Activated effector memory CD4-positive, alpha-beta T cell treated with anti-CD3 and anti-CD28 coated beads, Interleukin-2, amount 50 U/mL, for 16 hours (primary cell): ENCODE measurements at regions not wholly inside any gene's neighbourhood (a gene's known extent, or its start where the extent isn't known, plus 50 kb on each side); places are given as distances from the start of the nearest gene placed in this dataset.
"Not testable (repeated sequence)": the region's sequence is repeated elsewhere in the genome, so short reads cannot be mapped to it uniquely, and the experiment has no call there.

Experiments used
- DNase-seq: peaks from one replicate; pipeline ENCODE4 v3.0.0-alpha.2; 2020

DNA sequence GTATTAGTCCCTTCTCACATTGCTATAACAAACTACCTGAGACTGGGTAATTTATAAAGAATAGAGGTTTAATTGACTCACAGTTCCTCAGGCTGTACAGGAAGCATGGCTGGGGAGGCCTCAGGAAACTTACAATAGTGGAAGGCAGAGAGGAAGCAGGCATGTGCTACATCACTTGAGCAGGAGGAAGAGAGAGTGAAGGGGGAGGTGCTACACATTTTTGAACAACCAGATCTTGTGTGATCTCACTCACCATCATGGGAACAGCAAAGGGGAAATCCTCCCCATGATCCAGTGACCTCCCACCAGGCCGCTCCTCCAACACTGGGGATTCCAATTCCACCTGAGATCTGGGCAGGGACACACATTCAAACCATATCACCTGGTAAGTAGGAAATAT lies 630.6 kb downstream of the QKI start:
- no peak for DNase-seq

DNA sequence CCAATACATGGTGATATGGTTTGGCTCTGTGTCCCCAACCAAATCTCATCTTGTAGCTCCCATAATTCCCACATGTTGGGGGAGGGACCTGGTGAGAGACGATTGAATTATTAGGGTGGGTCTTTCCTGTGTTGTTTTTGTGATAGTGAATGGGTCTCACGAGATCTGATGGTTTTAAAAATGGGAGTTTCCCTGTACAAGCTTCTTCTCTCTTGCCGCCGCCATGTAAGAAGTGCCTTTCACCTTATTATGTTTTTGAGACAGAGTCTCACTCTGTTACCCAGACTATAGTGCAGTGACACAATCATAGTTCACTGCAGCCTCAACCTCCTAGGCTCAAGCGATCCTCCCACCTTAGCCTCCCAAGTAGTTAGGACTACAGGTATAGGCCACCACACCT lies 629.1 kb downstream of the QKI start:
- not testable (repeated sequence) for DNase-seq

GRCh38 chr6:164042212-164042611 lies 627.7 kb downstream of the QKI start:
- no peak for DNase-seq

- no peak for DNase-seq
These were observed 626.5 kb downstream of the QKI start for GRCh38 chr6:164040994-164041393.

- DNase-seq: peak; percentile 64
These were observed 625.4 kb downstream of the QKI start for GRCh38 chr6:164039954-164040375.

DNA sequence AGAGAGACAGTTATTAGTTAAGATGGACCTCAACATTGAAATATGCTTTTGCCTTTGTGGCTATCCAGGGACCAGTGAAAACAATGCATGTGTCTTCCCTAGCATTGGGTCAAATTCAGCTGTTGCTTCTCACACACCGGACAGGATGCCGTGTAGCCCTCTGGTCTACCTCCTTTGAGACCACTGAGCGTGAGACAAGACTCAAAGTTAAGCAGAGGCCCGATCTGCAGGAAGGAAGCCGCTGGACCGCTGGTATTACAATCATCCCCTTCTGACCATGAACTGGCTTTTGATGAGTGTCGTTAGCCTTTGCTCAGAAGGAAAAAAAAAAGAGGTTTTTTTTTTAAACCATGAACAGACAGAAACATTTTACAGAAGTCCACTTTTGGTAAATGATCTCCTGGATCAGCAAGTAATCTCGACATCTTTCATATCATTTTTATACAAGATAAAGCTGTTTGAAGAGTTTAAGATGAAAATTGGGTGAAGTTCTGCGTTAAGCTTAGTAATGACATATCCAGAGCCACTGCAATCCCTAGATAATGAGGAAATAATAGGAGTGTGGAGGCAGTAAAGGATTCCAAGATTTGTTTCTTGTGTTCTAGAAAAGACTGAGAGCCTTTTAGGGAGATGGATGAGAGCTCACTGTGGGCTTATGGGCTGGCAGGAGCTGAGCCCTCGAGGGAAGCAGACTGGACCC lies 622.8 kb downstream of the QKI start:
- no peak for DNase-seq

- DNase-seq: no peak
These were observed 621.5 kb downstream of the QKI start for GRCh38 chr6:164035900-164036485.

GRCh38 chr6:164034602-164035140 lies 620.2 kb downstream of the QKI start:
- DNase-seq: no peak

GRCh38 chr6:164025180-164025579 lies 610.7 kb downstream of the QKI start:
- DNase-seq: no peak

DNA sequence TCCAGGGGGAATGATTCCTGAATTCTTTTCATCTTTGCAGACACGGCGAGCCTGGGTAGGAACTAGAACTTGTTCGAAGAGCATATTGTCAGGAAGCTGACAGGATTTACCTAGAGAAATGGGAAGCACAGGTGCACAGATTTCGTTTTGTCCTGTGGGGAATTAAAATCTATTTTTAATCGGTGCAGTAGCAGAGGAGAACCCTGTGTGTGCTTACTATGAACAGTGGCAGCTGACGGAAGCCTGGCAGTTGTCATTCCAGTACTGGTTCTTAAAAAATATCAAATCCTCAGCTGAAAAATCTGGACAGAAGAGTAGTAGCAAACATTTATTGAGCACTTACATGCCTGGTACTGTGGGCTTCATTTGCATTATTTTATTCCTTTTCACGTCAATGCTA lies 609.0 kb downstream of the QKI start:
- no peak for DNase-seq

GRCh38 chr6:164022632-164023031 lies 608.1 kb downstream of the QKI start:
- no peak for DNase-seq

GRCh38 chr6:164021589-164022250 lies 607.2 kb downstream of the QKI start:
- DNase-seq: no peak

DNA sequence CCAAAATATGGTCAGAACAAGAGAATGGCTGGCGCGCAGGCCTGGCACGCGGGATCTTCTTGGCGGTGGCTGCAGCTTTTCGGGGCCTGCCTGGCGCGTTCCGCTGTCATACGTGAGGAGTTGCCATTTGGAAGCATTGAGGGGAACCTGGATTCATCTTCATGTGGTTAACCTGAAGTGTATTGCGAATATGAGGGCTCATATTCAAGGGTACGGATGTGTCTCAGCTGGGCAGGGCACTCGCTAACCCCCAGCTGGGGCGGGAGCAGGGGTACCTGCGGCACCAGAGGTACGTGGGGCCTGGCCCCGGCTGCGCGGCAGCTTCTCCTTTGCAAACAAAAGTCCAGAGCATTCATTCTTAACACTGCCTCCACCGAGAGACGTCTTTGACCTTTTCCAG lies 605.6 kb downstream of the QKI start:
- DNase-seq: no peak

DNA sequence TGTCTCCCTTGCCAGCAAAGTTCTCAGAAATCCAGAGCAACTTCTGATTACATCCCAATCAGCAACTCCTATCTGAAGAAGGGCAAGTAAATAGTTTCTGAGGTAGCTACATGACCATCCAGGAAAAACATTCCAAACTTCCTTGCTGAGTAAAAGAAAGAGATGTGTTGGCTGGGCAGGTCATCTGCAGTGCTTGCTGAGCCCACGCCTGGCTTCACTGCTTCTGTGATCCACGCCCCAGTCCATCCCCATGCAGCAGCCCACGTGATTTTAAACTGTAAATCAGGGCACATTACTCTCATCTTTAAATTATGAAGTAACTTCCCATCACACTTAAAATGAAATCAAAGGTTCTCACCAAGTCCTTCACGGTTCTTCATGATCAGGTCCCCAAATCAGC lies 603.6 kb downstream of the QKI start:
- no peak for DNase-seq

GRCh38 chr6:164016056-164016455 lies 601.5 kb downstream of the QKI start:
- no peak for DNase-seq

DNA sequence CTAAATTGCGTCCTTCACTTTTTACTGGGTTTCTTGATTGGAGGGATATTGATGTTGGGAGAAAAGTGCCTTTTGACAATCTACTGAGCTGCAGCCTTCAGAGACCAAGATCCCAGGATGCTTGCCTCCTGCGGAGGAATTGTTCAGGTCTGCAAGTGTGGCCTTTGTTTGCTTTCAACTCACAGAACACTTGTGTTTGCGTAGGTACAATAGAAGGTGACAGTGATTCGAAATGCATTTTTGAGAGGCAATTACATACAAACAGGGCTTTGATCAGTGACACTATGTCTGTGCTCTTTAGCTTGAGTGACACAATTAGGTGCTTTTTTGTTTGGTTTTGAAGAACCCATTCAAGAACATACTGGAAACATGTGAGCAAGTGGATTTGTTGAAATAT lies 600.6 kb downstream of the QKI start:
- no peak for DNase-seq

DNA sequence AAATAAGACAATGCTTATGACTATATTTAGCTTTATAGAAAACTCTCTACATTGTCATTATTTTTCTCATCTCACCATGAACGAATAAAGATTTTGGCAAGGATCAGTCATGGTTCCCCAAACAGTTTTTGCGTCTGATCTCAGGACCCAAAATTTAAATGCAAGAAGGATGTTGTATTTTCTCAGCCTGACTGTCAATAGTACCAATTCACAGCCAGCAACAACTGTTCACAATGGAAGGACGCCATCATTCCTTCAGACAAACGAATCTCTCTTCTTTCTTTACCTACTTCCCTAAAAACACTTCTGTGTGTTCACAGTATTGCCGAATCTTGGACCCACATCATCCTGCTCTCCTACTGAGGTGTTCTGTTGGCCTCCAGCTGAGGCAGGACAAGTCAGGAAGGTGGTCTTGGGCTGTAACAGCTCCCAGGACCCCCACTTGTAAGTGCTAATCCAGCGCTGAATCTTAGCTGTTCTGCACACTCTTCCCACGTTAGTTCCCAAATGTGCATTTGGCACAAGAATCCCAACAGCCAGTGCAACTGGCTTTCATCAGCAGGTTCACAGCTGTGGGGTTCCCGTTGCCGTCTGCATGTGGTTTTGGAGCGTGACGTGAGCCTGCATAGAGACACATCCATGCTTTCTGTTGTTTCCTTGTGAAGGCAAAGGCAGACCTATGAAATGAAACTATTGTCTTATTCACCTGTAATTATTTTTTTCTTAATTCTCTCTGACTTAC lies 600.0 kb downstream of the QKI start:
- DNase-seq: no peak

DNA sequence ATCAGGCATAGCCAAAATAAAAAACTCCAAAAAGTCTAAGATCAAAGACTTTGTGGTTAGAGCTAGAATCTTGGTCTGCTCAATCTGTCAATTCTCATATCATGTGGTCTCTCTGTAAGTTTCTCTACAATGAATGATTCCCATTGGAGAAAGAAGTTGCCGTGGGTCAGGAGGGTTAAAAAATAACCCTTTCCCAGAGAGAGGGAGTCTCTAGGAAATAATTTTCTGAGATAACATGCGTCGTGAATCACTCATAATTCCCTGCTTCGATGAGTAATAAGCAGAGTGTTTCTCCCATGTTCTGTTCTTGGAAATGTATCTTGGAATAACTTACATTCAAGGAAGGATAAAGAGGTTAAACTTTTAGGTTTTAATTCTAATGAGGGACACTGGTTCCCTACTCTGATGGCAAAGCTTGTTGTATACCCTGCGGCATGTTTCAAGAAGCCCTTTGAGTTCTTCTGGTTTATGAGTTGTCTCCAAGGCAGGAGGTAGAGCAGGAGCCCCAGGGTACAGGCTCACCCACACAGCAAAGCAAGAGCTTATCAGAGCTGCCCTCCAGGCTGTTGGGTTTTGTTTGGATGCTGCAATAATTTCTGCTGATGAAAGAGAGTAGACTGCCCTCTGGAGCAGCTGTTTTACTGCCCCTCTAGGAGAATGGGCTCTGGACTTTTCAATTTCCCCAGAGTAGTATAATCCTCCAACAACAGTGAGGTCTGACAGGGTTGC lies 599.1 kb downstream of the QKI start:
- DNase-seq: no peak

DNA sequence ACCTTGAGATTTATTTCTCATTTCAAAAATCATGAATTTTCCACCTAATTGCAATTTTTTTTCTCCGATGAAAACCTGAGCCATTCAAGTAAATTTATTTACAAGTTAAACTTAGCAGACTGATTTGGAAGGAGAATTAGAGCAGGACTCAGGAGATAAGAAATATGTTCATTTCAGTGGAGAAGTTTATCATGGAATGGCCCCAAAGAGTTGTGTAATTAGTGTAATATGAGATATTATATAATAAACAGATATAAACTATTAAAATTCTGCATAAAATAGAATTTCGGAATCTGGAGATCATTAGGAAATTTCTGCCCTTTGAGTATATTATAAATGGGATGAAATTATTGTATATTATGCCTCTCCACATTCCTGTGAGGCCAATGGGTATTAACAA lies 596.8 kb downstream of the QKI start:
- DNase-seq: no peak

- DNase-seq: no peak
These were observed 596.1 kb downstream of the QKI start for GRCh38 chr6:164010441-164011103.

GRCh38 chr6:164008902-164009301 lies 594.4 kb downstream of the QKI start:
- no peak for DNase-seq

DNA sequence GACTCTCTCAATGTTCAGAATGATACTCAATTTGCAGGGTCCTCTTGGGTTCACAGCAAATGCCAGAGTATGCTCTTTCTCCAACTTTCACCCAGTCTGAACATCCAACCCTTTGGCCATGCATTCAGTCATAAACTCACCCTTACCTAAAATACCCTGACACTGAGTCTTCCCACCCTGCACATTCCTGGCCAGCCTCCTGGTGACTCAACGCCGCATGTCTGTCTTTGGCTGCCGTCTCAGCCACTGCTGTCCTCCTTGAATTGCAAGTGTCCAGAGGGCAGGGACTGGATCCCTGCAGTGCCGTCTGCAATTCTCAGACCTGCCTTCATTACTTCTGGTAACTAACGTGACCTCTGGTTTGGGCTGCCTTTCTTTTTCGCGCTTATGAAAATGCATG lies 593.4 kb downstream of the QKI start:
- no peak for DNase-seq
